ENCODE measurements at regions not wholly inside any gene's neighbourhood (a gene's known extent, or its start where the extent isn't known, plus 50 kb on each side); places are given as distances from the start of the nearest gene placed in this dataset.
A peak's percentile ranks its signal among the peaks of the same experiment; 100 is the strongest.

DNA sequence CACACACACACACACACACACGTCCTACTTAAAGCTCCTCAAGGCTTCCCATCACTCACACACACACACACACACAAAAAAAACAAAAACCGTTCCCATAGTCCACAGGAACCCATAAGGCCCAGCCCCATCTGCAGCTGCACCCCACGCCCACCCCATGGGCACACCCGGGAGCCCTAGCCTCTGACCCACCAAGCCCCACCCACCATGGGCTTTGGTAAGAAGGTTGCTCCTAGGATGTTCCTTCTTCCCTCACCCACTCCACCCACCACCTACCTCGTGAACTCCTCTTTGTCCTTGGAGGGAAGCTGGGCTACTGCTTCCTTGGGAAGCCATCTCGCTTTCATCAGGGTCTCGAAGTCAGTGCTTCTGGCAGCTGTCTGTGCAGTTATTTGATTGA, 115.1 kb downstream of the TPRA1 start (continued):
- TF ChIP-seq ZNF274 (IDR thresholded peaks at IDR 0.05; ENCODE audit: low read depth, low read length), result no peak
- no peak for TF ChIP-seq SIN3A (IDR thresholded peaks at IDR 0.05; ENCODE audit: low read depth)
- TF ChIP-seq, protein P1, sequence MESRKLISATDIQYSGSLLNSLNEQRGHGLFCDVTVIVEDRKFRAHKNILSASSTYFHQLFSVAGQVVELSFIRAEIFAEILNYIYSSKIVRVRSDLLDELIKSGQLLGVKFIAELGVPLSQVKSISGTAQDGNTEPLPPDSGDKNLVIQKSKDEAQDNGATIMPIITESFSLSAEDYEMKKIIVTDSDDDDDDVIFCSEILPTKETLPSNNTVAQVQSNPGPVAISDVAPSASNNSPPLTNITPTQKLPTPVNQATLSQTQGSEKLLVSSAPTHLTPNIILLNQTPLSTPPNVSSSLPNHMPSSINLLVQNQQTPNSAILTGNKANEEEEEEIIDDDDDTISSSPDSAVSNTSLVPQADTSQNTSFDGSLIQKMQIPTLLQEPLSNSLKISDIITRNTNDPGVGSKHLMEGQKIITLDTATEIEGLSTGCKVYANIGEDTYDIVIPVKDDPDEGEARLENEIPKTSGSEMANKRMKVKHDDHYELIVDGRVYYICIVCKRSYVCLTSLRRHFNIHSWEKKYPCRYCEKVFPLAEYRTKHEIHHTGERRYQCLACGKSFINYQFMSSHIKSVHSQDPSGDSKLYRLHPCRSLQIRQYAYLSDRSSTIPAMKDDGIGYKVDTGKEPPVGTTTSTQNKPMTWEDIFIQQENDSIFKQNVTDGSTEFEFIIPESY (IDR thresholded peaks at IDR 0.05; ENCODE audit: extremely low read depth, insufficient replicate concordance, low read length), result no peak
- no peak for TF ChIP-seq EZH2 (IDR thresholded peaks at IDR 0.05)
- TF ChIP-seq, protein P2, sequence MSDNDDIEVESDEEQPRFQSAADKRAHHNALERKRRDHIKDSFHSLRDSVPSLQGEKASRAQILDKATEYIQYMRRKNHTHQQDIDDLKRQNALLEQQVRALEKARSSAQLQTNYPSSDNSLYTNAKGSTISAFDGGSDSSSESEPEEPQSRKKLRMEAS (IDR thresholded peaks at IDR 0.05), result no peak
- TF ChIP-seq RAD21 (IDR thresholded peaks at IDR 0.05; ENCODE audit: low read depth), result no peak
- no peak for TF ChIP-seq SRF (IDR thresholded peaks at IDR 0.05; ENCODE audit: low read depth)

DNA sequence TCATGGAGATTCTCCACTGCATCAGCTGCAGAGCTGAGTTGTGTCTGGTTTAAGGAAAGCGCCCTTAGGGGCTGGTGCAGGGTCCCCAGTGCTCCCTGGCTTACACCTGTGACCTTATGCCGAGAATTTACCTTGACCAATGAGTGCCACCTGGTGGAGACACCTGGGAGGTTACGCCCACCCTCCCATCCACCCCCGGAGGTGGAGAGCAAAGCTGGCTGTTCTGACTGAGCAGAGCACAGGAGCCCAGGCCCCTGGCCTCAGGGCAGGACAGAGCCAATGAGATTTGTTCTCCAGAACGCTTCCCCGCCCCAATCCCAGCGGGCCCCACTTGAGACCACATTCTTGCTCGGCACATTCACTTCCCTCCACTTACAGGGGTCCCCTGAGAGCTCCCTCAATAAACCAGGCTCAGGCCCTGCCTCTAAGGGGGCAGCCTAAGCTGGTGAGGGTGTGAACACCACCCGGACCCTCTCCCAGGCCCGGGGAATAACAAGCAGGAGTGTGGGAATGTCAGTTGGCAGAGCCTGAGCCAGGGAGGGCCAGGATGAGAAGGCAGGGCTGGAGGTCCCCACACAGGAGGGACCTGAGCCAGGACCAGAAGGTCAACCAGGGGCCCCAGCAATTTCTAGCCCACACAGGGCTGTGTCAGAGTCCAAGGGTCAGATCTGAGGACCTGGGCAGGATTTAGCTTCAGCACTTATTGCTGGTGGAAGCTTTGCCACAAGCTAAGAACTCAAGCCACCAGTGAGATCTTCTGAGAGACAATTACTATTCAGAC, 117.1 kb downstream of the TPRA1 start:
- no peak overlapping the region for H3K9ac ChIP-seq (ENCODE audit: low read length)
- no peaks in the 10 kb centered on the region for H3K9me2 ChIP-seq (ENCODE audit: insufficient read depth)
- peaks cover 3% of the 10 kb centered on the region; the same call in 1 of the 2 replicates for H3K27me3 ChIP-seq (ENCODE audit: insufficient read depth, low read length)
- H4K20me1 ChIP-seq (ENCODE audit: insufficient read depth), result no peaks in the 10 kb centered on the region
- ChIA-PET RAD21 (ENCODE audit: low non-redundant PET in 1 of 2, low total read pairs in 2 of 2, uncharacterized antibody in 2 of 2, unreplicated experiment in 2 of 2) (interaction anchor here in 1 of 2 experiments (0.6 to 1.7 kb wide), 2 partner anchors 491 to 794 kb away, joined by 3 to 6 read pairs; partner anchors contain the start of gene PLXNA1), POLR2A (no interaction called here), CTCF (interaction anchor here (0.7 to 1.8 kb wide), 13 partner anchors 8 to 722 kb away, joined by 3 to 14 read pairs (median 3); no protein-coding TSS in a partner anchor)
- H3K4me2 ChIP-seq (ENCODE audit: low read length), result no peak overlapping the region
- no peaks in the 10 kb centered on the region for H3K79me2 ChIP-seq (ENCODE audit: insufficient read depth, low read length)
- H3K27ac ChIP-seq (ENCODE audit: low read depth, low read length), result no peak overlapping the region
- no peak overlapping the region for H3K4me3 ChIP-seq (replicated peaks in 1 of 2; ENCODE audit: low read depth in 1 of 2, low read length in 2 of 2)
- peaks cover 0 to 4% of the 10 kb centered on the region in 2 experiments; a peak in 1 of 4 replicates for H3K4me1 ChIP-seq (ENCODE audit: control insufficient read depth in 1 of 2, insufficient read depth in 2 of 2, low read length in 2 of 2)
- H3K9me3 ChIP-seq (ENCODE audit: control insufficient read depth in 1 of 2, insufficient read depth in 1 of 2, low read depth in 1 of 2, low read length in 2 of 2), result no peaks in the 10 kb centered on the region
- DNase-seq (ENCODE audit: low read depth, low spot score) (peak; percentile 27), ATAC-seq (peak; percentile 94)
- TF ChIP-seq, protein P3, sequence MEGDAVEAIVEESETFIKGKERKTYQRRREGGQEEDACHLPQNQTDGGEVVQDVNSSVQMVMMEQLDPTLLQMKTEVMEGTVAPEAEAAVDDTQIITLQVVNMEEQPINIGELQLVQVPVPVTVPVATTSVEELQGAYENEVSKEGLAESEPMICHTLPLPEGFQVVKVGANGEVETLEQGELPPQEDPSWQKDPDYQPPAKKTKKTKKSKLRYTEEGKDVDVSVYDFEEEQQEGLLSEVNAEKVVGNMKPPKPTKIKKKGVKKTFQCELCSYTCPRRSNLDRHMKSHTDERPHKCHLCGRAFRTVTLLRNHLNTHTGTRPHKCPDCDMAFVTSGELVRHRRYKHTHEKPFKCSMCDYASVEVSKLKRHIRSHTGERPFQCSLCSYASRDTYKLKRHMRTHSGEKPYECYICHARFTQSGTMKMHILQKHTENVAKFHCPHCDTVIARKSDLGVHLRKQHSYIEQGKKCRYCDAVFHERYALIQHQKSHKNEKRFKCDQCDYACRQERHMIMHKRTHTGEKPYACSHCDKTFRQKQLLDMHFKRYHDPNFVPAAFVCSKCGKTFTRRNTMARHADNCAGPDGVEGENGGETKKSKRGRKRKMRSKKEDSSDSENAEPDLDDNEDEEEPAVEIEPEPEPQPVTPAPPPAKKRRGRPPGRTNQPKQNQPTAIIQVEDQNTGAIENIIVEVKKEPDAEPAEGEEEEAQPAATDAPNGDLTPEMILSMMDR (IDR thresholded peaks at IDR 0.05 in 2 of 3, conservative IDR thresholded peaks at IDR 0.05 in 1 of 3; ENCODE audit: borderline replicate concordance in 1 of 3, insufficient read depth in 1 of 3, low read depth in 2 of 3, low read length in 2 of 3), result peak; percentile 60 to 78 (median 64); a peak in 5 of 6 replicates
- TF ChIP-seq YY1 (IDR thresholded peaks at IDR 0.05; ENCODE audit: extremely low read depth, insufficient replicate concordance, low read depth, low read length), result no peak
- no peak for TF ChIP-seq JUND (IDR thresholded peaks at IDR 0.05)
- no peak for TF ChIP-seq FOSL1 (IDR thresholded peaks at IDR 0.05; ENCODE audit: low read depth)
- TF ChIP-seq ZNF274 (IDR thresholded peaks at IDR 0.05; ENCODE audit: low read depth, low read length), result no peak
- no peak for TF ChIP-seq POLR2A (IDR thresholded peaks at IDR 0.05; ENCODE audit: borderline replicate concordance, extremely low read depth, insufficient read depth, insufficient read length)
- TF ChIP-seq RAD21 (IDR thresholded peaks at IDR 0.05; ENCODE audit: low read depth), result peak; percentile 80
- TF ChIP-seq SRF (IDR thresholded peaks at IDR 0.05; ENCODE audit: low read depth), result no peak
- peak; percentile 58 for TF ChIP-seq EGR1 (IDR thresholded peaks at IDR 0.05; ENCODE audit: low read depth)
- TF ChIP-seq, protein P4, sequence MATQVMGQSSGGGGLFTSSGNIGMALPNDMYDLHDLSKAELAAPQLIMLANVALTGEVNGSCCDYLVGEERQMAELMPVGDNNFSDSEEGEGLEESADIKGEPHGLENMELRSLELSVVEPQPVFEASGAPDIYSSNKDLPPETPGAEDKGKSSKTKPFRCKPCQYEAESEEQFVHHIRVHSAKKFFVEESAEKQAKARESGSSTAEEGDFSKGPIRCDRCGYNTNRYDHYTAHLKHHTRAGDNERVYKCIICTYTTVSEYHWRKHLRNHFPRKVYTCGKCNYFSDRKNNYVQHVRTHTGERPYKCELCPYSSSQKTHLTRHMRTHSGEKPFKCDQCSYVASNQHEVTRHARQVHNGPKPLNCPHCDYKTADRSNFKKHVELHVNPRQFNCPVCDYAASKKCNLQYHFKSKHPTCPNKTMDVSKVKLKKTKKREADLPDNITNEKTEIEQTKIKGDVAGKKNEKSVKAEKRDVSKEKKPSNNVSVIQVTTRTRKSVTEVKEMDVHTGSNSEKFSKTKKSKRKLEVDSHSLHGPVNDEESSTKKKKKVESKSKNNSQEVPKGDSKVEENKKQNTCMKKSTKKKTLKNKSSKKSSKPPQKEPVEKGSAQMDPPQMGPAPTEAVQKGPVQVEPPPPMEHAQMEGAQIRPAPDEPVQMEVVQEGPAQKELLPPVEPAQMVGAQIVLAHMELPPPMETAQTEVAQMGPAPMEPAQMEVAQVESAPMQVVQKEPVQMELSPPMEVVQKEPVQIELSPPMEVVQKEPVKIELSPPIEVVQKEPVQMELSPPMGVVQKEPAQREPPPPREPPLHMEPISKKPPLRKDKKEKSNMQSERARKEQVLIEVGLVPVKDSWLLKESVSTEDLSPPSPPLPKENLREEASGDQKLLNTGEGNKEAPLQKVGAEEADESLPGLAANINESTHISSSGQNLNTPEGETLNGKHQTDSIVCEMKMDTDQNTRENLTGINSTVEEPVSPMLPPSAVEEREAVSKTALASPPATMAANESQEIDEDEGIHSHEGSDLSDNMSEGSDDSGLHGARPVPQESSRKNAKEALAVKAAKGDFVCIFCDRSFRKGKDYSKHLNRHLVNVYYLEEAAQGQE (IDR thresholded peaks at IDR 0.05; ENCODE audit: low read depth), result no peak
- no peaks in the 10 kb centered on the region for H3K36me3 ChIP-seq (ENCODE audit: control insufficient read depth in 1 of 2, insufficient read depth in 2 of 2, low read length in 2 of 2)
- intact Hi-C loops (cut with micrococcal nuclease), result loop anchor here (2.0 to 5.0 kb wide), 2 partner anchors 721 to 795 kb away; no protein-coding TSS in a partner anchor
- H2AFZ ChIP-seq (ENCODE audit: low read depth, low read length, poor library complexity, severe bottlenecking), result no peak overlapping the region
- BruUV-seq (replicated peaks), result no TSS peak

Measured in HCT116 (cell line).